AML-193 (cell line): ENCODE measurements at regions not wholly inside any gene's neighbourhood (a gene's known extent, or its start where the extent isn't known, plus 50 kb on each side); places are given as distances from the start of the nearest gene placed in this dataset.

Experiments used
- DNase-seq, 2 experiments: peaks; one replicate each; lab custom pipeline; 2025; lab: John Stamatoyannopoulos, UW

GRCh38 chr13:50319635-50320255 lies 304.5 kb downstream of the KCNRG start:
- peak; percentile 89 to 91 for DNase-seq

GRCh38 chr13:50320271-50320862 lies 305.1 kb downstream of the KCNRG start:
- DNase-seq: no peak

GRCh38 chr13:50322006-50322405 lies 306.8 kb downstream of the KCNRG start:
- peak; percentile 67 to 69 for DNase-seq

- no peak for DNase-seq
Observed at GRCh38 chr13:50323440-50324065, 308.3 kb downstream of the KCNRG start.

- no peak for DNase-seq
Observed at GRCh38 chr13:50326271-50326670, 311.0 kb downstream of the KCNRG start.

- DNase-seq: no peak
Observed at GRCh38 chr13:50326811-50327210, 311.6 kb downstream of the KCNRG start.

- peak; percentile 99 for DNase-seq
Observed at GRCh38 chr13:50334115-50334778, 319.0 kb downstream of the KCNRG start.

- DNase-seq: no peak
Observed at GRCh38 chr13:50334944-50335343, 319.7 kb downstream of the KCNRG start.

GRCh38 chr13:50339271-50339670 lies 324.0 kb downstream of the KCNRG start:
- DNase-seq: no peak

- no peak for DNase-seq
Observed at GRCh38 chr13:50340146-50340545, 324.9 kb downstream of the KCNRG start.

- no peak for DNase-seq
Observed at GRCh38 chr13:50340551-50341287, 325.5 kb downstream of the KCNRG start.

- no peak for DNase-seq
Observed at GRCh38 chr13:50341526-50341925, 326.3 kb downstream of the KCNRG start.

- no peak for DNase-seq
Observed at GRCh38 chr13:50344717-50345116, 329.5 kb downstream of the KCNRG start.

- DNase-seq: no peak
Observed at GRCh38 chr13:50345804-50346203, 330.6 kb downstream of the KCNRG start.

- no peak for DNase-seq
Observed at GRCh38 chr13:50348371-50348770, 333.1 kb downstream of the KCNRG start.

GRCh38 chr13:50352720-50353480 lies 337.7 kb downstream of the KCNRG start:
- no peak for DNase-seq

- peak; percentile 18 to 35 for DNase-seq
Observed at GRCh38 chr13:50353651-50354415, 338.6 kb downstream of the KCNRG start.

- no peak for DNase-seq
Observed at GRCh38 chr13:50355797-50356196, 340.6 kb downstream of the KCNRG start.

GRCh38 chr13:50357136-50357535 lies 341.9 kb downstream of the KCNRG start:
- no peak for DNase-seq

- DNase-seq: no peak
Observed at GRCh38 chr13:50357586-50358118, 342.4 kb downstream of the KCNRG start.
